ENCODE measurements at regions not wholly inside any gene's neighbourhood (a gene's known extent, or its start where the extent isn't known, plus 50 kb on each side); places are given as distances from the start of the nearest gene placed in this dataset.

DNA sequence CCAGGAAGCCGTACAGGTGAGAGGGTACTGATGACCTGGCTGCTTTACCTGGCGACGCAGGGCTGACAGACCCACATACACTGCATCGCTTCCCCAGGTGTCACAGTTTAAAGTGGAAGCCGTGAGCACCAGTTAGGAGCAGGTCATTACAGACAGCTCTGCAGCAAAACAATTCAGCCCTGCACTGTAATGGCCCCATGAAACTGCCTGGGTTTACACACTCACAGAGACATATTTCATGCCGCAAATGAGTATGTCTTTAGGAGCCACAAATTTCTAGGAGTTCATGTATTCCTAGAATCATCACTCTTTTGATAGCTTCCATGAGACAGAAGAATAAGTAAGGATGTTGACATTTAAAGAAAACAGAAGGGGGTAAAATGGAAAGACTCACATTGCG lies 723.1 kb downstream of the MATN1 start:
- H3K36me3 ChIP-seq (replicated peaks in 1 of 2; ENCODE audit: control insufficient read depth in 1 of 2, insufficient read depth in 2 of 2, low read length in 2 of 2) = no peaks in the 10 kb centered on the region
- no peak overlapping the region for H3K9ac ChIP-seq (ENCODE audit: insufficient read depth, low read depth, low read length)
- H3K79me2 ChIP-seq (ENCODE audit: insufficient read depth, low read length) = no peaks in the 10 kb centered on the region
- H2AFZ ChIP-seq (ENCODE audit: low read length) = no peak overlapping the region
- ATAC-seq (no peak), DNase-seq (ENCODE audit: low spot score) (no peak), FAIRE-seq (no peak)
- H3K4me3 ChIP-seq (replicated peaks in 1 of 3; ENCODE audit: insufficient read depth in 1 of 3, low read depth in 2 of 3, low read length in 3 of 3) = no peak overlapping the region
- H4K20me1 ChIP-seq (ENCODE audit: insufficient read depth, low read length) = no peaks in the 10 kb centered on the region
- ChIA-PET POLR2A (no interaction called here), CTCF (ENCODE audit: low intra/inter-chr PET ratio, low total read pairs) (no interaction called here)
- no peak overlapping the region for H3K4me2 ChIP-seq (ENCODE audit: low read depth, low read length)
- 54% methylated on average over 6 of the region's 7 CpGs for WGBS (ENCODE audit: low lambda C conversion rate)
- BruUV-seq (replicated peaks) = no TSS peak
- intact Hi-C loops (cut with micrococcal nuclease; ENCODE audit: unreplicated experiment) = no loop called here
- no peak for TF ChIP-seq ZNF546 (CRISPR knock-in tag; conservative IDR thresholded peaks at IDR 0.05)
- H3K9me3 ChIP-seq (ENCODE audit: low read length) = no peaks in the 10 kb centered on the region
- in situ Hi-C loops (cut with HindIII; ENCODE audit: extremely low pct_ligation_motif_present, low pct_unique_long_range_greater_than_20kb) = no loop called here
- H3K27me3 ChIP-seq (ENCODE audit: control insufficient read depth in 1 of 2, insufficient read depth in 2 of 2, low read length in 2 of 2) = peaks cover 0 to 2% of the 10 kb centered on the region in 2 experiments; a peak in 1 of 5 replicates
- no peak overlapping the region for H3K27ac ChIP-seq (ENCODE audit: extremely low read length, insufficient read depth, low read length)
- H3K4me1 ChIP-seq (ENCODE audit: insufficient read depth, low read length) = no peaks in the 10 kb centered on the region

DNA sequence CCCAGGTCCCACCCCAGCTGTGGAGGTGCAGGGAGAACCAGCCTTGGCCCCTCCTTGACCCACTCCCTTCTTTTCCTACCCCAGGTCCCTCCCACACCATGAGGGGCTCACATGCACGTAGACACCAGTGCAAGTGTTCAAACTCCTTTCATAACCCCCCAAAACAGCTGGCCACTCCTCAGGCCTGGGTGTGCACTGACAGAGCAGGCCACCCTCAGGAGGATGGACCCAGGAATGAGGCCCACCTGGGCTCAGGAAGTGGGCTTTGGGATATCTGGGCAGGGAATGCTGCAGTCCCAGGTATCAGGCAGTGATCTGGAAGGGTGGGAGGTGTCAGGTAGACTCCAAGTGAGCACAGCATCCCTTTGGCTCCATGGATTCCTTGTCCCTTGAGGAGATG lies 723.8 kb downstream of the MATN1 start:
- ChIA-PET POLR2A (no interaction called here), CTCF (ENCODE audit: low intra/inter-chr PET ratio, low total read pairs) (no interaction called here)
- H4K20me1 ChIP-seq (ENCODE audit: insufficient read depth, low read length) = no peaks in the 10 kb centered on the region
- intact Hi-C loops (cut with micrococcal nuclease; ENCODE audit: unreplicated experiment) = no loop called here
- in situ Hi-C loops (cut with HindIII; ENCODE audit: extremely low pct_ligation_motif_present, low pct_unique_long_range_greater_than_20kb) = no loop called here
- ATAC-seq = no peak
- H2AFZ ChIP-seq (ENCODE audit: low read length) = no peak overlapping the region
- H3K79me2 ChIP-seq (ENCODE audit: insufficient read depth, low read length) = no peaks in the 10 kb centered on the region
- H3K9ac ChIP-seq (ENCODE audit: insufficient read depth, low read depth, low read length) = no peak overlapping the region
- TF ChIP-seq BHLHE40 (IDR thresholded peaks at IDR 0.05; ENCODE audit: low read length) = no peak
- TF ChIP-seq KMT2B (CRISPR knock-in tag; IDR thresholded peaks at IDR 0.05) = no peak
- no peak for TF ChIP-seq HNRNPL (IDR thresholded peaks at IDR 0.05; ENCODE audit: low read depth, low read length)
- TF ChIP-seq FUBP1 (CRISPR knock-in tag; IDR thresholded peaks at IDR 0.05; ENCODE audit: borderline replicate concordance) = no peak
- TF ChIP-seq ZNF878 (CRISPR knock-in tag; IDR thresholded peaks at IDR 0.05) = no peak
- no TSS peak for BruUV-seq (replicated peaks)
- H3K36me3 ChIP-seq (replicated peaks in 1 of 2; ENCODE audit: control insufficient read depth in 1 of 2, insufficient read depth in 2 of 2, low read length in 2 of 2) = no peaks in the 10 kb centered on the region
- H3K4me2 ChIP-seq (ENCODE audit: low read depth, low read length) = no peak overlapping the region
- no peaks in the 10 kb centered on the region for H3K9me3 ChIP-seq (ENCODE audit: low read length)
- H3K4me1 ChIP-seq (ENCODE audit: insufficient read depth, low read length) = no peaks in the 10 kb centered on the region
- H3K4me3 ChIP-seq (replicated peaks in 1 of 3; ENCODE audit: insufficient read depth in 1 of 3, low read depth in 2 of 3, low read length in 3 of 3) = no peak overlapping the region
- H3K27ac ChIP-seq (ENCODE audit: extremely low read length, insufficient read depth, low read length) = no peak overlapping the region
- no peak for FAIRE-seq
- DNase-seq (ENCODE audit: low spot score) = no peak
- H3K27me3 ChIP-seq (ENCODE audit: control insufficient read depth in 1 of 2, insufficient read depth in 2 of 2, low read length in 2 of 2) = peaks cover 0 to 2% of the 10 kb centered on the region in 2 experiments; a peak in 1 of 5 replicates
- WGBS (ENCODE audit: low lambda C conversion rate) = 0% methylated on average over 1 of the region's 1 CpG
